Limb (tissue), 2 donors: ENCODE measurements at regions not wholly inside any gene's neighbourhood (a gene's known extent, or its start where the extent isn't known, plus 50 kb on each side); places are given as distances from the start of the nearest gene placed in this dataset.

Source experiments
- DNase-seq, 2 donors: peaks; one replicate each; pipeline ENCODE4 v3.0.0-alpha.2; 2016; ENCODE audit errors: extremely low spot score in 2 of 2

DNA sequence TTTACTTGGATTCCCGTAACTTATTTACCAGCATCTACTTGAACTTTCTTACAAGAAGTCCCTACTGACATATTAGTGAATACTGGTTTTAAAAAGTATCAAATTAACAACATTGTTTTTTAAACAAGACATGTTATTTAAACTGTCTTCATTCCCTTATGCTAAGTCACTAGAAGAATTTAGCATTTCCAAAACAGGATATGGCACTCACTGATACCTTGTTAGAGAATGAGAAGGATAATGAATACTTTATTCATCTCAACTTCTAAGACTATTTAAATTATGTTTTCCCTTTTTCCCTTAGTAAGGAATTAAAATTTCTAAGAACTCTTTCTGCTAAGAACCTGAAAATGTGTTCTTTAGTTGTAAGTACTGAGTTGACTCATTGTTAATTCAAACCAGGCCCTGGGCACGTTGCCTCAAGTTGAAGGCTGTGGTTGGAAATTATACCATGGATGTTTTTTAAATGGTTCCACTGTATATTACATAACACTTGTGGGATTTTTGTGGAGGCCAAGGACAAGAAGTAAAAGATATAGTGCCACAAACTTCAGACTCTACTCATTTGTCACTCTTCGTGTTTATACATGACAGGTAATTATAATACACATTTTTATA, 219.0 kb upstream of the EDIL3 start:
- DNase-seq = peak; percentile 57 to 70

DNA sequence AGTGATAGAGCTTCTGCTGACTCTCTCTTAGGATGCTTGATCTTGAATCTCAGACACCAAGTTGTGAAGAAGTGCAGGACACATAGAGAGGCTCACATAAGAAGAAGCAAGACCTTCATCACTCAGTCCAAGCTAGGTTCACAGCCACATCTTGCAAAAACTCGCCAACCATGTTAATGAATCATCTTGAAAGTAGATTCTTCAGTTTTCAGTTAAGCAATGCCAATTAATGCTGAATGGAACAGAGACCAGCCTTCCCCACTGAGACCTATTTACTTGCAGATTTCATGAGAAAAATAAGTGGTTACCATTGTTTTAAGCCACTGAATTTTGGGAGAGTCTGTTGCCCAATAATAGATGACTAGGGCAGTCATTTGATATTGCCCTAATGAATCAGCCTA, 217.7 kb upstream of the EDIL3 start:
- no peak for DNase-seq

DNA sequence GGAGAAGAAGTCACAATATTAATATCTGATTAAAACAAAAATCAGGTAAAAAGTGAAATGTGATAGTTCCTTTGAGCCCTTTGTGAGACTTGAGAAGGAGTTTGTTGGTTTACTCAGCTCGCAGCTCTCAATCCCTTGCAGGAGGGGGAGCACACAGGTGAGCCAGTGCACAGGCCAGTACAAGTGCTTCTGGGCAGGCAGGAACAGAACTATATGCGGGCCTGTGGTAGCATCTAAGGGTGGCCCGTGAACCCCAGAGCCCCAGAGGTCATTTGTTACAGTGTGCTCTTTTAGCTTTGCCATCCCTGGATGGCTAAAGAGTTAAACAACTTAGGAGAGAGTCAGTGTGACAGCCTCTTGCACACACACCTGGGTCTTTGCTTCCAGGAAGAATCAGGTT, 215.3 kb upstream of the EDIL3 start:
- no peak for DNase-seq

DNA sequence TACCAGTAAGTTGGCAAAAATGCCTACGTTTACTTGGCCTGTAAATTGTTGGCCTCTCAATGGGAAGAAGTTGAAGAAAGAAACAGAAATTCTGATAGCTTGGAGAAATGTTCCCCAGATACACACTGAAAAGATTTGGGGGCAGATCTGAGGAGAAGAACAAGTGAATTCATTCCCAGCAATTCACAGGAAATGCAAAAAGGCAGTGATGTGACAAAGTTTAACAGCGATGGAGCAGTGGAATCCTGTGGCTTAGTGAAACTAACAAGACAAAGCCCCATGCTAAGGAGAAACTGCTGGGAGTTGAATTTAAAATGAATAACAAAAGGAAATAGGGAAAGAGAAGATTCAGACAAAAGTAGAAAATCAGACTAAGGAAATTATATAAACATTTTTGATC, 213.2 kb upstream of the EDIL3 start:
- DNase-seq = no peak

DNA sequence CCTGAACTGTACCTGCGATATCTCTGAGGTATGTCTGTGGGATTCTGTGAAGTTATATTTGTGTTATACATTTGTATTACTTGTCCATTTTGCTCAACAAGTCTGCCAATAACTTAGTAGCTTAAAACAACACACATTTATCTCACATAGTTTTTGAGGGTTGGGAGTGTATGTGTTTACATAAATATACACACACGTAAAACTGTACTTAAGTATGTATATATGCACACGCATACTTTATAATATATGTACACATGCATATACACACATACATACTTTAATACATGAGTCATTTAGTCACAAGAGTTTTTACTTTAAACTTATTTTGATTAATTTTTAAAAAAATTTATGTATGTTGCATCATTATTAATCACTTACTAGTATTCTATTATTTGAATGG, 205.9 kb upstream of the EDIL3 start:
- DNase-seq = no peak

DNA sequence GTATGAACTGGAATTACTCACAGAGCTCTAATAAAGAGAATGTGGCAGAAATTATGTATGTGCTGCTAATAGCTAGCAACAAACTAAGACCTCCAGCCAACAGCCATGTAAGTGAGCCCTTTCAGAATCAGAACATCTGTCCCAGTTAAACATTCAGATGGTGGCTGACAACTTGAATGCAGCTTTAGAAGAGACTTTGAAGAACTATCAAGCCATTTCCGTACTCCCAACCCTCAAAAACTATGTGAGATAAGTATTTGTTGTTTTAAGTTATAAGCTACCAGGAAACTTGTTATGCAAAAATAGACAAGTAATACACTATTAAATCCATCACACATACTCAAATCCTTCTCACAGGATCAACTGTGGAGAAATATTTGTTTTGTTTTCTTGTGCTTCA, 205.2 kb upstream of the EDIL3 start:
- DNase-seq = no peak

DNA sequence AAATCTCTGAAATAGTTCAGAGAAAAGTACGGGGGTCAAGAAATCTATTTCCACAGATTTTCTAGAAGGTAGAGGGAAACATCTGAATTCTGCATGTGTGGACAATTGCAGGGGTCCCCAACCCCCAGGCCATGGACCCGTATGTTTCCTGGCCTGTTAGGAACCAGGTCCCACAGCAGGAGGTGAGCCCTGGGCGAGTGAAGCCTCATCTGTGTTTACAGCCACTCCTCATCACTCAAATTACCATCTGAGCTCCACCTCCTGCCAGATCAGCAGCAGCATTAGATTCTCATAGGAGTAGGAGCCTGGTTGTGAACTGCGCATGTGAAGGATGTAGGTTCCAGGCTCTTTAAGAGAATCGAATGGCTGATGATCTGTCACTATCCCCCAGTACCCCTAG, 200.5 kb upstream of the EDIL3 start:
- no peak for DNase-seq

DNA sequence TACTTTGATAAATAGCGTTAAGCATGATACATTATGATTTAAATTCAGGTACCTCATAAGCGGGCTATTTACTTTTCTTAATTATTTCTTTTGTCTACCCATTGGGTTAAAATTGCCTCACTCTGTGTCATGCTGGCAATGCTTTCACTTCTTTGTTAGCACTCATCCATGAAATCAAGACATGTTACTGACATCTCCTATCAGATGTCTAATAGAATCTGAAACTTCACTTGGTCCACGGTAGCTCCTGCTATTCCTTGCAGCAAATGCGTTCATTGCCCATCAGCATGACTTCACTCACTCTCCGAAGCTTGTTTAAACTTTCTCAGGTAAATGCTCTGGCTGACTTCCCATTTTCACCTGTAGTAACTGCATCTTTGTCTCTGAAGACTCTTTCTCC, 193.5 kb upstream of the EDIL3 start:
- DNase-seq = no peak

DNA sequence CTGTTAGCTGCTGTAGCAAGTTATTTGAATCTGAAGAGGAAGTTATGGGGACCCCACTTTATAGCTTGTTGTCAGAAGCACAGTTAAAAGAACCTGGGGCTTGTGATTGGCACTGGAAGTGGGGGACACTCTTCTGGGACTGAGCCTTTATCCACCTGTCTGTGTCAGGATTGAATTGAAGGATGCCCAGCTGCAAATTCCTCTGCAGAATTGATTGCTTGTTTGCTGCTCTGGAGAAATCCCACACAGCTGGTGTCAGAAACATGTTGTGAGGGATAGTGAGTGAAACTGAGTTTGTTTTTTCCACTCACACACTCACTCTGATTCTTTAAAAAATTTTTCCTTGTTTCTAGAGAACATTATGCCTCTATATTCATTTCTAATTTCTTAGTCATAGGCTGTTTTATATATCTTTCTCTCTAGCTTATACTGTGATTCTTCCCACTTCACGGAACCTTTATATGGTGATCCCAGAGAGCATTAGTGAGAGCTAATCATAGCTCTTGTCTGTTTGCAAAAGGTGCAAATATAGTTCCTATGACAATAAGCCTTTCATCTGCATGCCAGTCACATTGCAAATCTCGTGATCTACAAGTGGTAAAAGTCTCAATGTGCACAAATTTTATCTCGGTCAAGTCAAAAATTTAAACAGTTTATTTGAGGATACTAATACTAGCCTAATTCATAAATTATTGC, 188.5 kb upstream of the EDIL3 start:
- DNase-seq = no peak

DNA sequence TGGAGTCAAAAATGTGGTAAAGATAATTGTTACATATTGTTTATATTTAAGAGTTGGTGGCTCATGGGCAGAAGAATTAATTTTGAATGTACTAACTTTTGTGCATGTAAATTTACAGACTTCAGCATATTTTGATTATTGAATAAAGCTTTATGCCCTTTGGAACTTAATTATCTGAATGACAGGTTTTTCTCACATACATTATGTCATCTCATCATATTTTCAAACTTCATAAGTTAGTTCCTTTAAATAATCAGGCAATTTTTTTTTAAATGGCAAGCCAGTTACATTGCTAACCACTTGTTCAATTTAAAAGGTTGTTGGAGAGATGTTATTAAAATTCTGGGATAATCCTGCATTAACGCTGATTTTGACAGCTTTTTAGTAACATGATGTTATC, 184.6 kb upstream of the EDIL3 start:
- no peak for DNase-seq

DNA sequence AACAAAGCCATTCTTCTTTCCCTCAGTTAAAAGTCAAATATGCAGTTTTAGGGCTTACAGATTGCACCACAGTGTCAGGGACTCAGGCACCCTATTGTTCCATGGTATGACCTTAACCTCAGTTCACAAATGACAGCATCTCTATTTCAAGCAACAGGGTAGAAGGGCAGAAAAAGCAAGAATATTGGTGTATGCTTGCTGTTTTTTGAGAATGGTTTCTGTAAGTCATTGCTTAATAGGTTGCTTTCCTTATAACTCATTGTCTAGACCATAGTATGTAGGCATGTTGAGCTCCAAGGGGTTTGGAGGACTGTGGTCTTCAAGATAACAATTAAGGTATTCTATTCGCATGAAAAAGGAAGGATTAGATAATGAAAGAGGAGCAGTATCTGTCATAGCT, 183.5 kb upstream of the EDIL3 start:
- no peak for DNase-seq

DNA sequence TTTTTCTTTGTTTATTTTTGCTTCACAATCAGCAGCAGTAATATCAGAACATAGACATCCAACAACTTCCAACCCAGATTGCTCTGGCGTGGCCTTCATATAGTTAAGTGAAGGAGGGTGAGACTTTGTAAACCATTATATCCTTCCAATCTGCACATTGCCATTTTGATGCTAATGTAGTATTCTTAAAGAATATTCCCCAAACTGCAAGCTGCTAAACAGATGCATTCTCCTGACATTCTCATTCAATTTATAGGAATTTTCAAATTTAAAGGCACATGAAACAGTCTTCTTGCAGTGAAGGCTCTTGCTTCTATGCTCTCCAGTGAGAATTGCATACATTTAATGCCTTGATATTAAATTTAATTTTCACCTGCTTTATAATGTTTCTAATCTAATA, 181.2 kb upstream of the EDIL3 start:
- no peak for DNase-seq

DNA sequence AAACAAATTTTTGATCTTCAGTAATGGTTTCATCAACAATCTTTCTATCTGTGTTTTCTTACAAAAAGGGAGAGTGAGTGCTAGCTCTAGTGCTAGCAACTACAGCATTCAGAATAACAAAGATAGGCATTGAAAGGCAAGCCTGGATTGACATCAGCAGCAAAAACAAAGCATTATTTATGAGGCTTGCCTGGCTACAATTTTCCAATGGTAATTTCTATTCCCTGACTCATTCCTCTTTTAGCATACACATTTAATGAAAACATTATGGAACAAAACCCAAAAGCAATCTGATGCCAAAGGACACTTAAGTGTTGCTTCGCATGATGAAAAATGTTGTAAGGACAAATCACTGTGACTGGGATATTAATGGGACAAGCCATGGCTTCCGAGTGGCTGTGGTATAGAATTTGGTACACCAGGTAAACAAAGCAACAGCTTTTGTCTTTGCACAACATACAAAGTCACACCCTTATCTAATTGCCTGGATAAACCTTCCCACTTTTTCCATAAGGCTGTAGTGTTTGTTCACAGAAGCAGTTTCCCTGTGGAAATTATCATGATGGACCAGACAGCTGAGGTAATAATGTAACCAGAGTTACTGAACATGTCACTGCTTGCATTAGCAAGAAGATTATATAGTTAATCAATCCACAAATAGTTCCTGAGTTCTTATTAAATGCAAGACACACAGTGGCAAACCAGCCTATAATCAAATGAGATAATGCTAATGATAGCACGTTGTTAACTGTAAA, 179.8 kb upstream of the EDIL3 start:
- peak in 1 of 2 donors; percentile 33 for DNase-seq

DNA sequence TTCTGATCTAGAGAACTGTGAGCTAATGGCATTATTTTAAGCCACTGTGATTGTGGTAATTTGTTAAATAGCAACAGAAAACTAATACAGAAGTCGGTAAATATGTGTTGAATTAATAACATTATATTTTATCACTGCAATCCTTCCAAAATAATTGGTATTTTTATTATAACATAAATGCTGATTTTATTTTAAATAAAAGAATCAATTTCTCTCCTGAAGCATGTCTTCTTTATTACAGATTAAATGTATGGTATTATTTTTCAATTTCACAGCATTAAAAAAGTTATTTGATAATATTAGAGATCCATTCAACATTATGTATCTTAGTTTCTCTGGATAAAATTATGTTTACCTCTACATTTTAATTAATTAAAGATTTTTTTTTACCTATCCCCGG, 165.5 kb upstream of the EDIL3 start:
- no peak for DNase-seq

DNA sequence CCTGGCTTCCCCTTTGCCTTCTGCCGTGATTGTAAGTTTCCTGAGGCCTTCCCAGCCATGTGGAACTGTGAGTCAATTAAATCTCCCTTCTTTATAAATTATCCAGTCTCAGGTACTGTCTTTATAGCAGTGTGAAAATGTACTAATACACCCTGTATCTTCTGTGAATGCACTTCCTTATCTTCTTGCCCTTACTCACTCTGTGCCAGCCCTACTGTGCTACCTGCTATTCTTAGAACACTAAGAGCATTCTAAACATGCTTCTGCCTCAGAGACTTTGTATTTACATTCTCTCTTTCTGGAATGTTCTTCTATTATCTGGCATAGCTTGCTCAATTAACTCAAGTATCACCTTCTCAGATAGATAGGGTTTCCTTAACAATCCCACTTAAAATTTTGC, 164.4 kb upstream of the EDIL3 start:
- no peak for DNase-seq

DNA sequence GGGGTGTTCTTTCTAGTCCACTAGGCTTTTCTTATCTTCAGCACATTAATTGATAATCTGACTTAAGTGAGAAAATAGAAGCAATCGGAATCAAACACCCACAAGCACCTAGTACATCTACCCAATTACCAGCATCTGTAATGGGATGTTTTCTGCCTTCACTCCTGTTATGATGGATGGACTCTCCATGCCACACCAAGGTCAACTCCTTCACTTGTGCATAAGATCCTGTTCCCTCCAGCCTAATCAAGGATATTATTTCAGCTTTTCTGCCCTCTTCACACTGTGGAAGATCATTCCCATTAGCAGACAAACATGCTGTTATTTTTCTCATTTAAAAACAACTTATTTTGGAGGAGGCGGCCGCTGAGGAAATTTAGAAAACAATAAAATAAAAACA, 162.0 kb upstream of the EDIL3 start:
- DNase-seq = no peak

DNA sequence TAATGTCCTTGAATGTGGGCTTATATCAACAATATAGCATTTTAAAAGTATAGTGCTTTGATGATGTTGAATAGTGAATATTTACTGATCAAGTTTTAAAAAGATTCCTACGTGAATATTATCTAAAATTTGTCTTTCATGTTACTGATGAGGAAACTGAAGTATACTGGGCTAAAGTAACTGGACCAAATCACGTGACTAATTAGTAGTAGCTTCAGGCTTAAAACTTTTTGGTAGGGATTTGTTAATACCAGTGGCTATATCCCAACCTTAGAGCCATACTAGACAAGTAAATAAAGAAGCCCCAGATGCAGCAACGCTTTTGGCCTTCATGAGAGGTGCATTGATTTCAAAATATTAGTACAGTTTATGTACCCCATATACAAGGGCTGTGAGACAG, 152.1 kb upstream of the EDIL3 start:
- DNase-seq = no peak

DNA sequence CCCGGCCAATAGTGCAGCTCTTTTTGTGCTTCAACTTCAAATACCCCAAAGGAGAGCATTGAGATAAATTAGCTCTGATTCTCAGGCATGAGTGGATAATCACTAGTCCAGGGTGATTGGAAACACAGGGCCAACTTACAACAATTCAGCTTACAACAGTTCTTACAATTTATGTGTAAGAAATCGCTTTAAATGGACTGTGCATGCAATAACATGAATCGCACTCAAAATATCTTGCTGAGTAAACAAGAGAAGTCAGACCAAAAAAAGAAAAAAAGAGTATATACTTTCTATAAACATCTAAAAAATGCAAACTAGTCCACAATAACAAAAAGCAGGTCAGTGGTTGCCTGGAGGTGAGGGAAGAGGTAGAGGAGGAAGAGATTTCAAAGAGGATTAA, 150.6 kb upstream of the EDIL3 start:
- no peak for DNase-seq

DNA sequence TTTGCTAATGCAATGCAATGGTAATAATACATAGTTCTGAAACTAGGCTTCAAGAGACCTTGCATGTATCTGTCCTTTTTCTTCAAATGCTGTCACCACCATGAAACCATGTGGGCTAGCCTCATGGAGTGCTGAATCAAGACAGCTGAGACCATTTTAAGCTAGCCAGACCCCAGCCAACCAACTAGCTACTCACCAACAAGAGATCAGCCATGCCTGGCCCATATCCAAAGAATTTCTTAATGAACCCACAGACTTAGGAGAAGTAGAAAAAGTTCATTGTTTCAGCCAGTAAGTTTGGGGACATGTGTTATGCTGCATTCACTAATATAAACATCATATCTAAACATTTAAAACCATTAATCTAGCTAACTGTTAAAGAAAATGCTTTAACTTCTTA, 139.8 kb upstream of the EDIL3 start:
- no peak for DNase-seq

DNA sequence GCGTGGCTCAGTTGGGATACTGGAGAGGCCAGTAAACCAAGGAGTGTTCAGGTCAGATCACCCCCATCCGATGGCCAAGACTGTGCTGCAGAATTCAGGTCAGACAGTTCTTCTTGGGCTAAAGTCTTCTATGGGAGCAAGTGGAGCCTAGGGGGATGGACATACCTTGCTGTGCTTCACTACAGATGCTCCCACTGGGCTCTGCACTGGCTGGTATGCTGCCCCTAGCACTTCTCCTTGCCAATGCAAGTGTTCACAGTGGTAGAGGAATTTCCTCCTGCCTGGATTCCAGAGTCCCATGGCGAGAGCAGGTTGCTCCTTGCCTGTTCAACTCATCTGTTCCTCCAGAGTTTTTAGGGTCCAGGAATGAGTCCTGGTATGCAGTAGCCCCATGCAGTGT, 134.2 kb upstream of the EDIL3 start:
- DNase-seq = no peak

DNA sequence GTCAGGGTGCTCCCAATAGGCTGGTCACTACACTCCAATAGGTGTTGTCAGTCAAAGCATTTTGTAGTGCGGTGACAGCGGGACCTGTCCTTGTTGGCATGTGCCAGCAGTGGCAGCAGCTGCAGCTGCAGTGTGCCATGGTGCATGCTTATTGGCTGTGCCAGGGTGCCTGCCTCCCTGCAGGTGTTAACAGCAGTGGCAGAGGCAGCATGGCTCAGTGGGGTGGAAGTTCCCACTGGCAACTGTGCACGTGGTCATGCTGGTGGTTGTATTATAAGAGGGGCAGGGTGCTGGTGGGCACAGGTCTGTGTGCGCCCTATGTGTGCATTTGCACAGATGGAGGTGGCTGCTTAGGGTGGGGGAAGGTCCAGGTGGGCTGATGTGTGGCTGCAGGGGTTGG, 133.7 kb upstream of the EDIL3 start:
- DNase-seq = no peak

DNA sequence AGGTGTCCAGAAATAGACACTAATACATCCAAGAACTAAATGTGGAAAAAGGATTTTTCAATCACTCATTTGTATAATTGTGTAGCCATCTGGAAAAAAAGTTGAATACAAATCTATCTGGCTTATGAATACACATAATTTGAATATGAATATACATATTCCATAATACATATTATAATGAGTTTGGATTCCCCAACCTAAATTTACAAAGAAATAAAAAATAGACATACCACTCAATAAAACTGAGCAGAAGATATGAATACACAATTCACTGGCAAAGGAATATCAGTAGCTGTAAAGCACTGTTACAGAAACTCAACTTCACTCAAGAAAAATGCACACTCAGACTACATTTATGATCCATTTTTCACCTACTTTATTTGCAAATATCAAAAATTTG, 121.9 kb upstream of the EDIL3 start:
- no peak for DNase-seq

DNA sequence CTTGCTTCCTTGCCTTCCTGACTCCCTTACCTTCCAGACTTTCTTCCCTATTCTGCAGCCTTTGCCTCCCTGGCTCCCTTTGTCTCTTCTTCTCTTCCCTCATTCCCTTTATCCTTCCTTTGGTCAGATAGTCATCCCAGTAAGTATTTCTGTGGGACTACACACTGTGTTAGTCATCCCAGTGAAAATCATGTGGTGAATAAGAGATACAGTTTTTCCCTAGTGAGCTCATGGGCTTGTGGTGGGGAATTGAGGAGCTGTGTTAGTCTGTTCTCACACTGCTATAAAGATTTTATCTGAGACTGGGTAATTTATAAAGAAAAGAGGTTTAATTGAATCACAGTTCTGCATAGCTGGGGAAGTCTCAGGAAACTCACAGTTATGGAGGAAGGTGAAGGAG, 109.8 kb upstream of the EDIL3 start:
- no peak for DNase-seq
